ENCODE measurements at regions not wholly inside any gene's neighbourhood (a gene's known extent, or its start where the extent isn't known, plus 50 kb on each side); places are given as distances from the start of the nearest gene placed in this dataset.

- Histone ChIP-seq H3K27ac (ENCODE audit: low read depth, low read length, poor library complexity, severe bottlenecking) (no peak overlapping the region), H3K27me3 (ENCODE audit: insufficient read depth, low read length) (no peaks in the 10 kb centered on the region), H3K9me3 (ENCODE audit: low read length) (no peaks in the 10 kb centered on the region), H3K4me2 (ENCODE audit: low read length) (no peak overlapping the region), H3K9me2 (ENCODE audit: low read depth, low read length) (no peaks in the 10 kb centered on the region), H3K79me2 (ENCODE audit: insufficient read depth, low read length) (no peaks in the 10 kb centered on the region), H3K4me3 (ENCODE audit: low read depth, low read length, poor library complexity, severe bottlenecking) (no peak overlapping the region), H3K9ac (ENCODE audit: low read length) (no peak overlapping the region), H3K36me3 (ENCODE audit: insufficient read depth, low read length) (no peaks in the 10 kb centered on the region), H3K4me1 (ENCODE audit: insufficient read depth, low read length, severe bottlenecking) (no peaks in the 10 kb centered on the region), H3F3A (ENCODE audit: insufficient read depth, low read length) (no peaks in the 10 kb centered on the region), H4K20me1 (ENCODE audit: insufficient read depth, low read length) (no peaks in the 10 kb centered on the region), H2AFZ (ENCODE audit: low read length) (no peak overlapping the region)
- TF ChIP-seq EZH2 (IDR thresholded peaks at IDR 0.05; ENCODE audit: borderline replicate concordance, low read length), result no peak
- TF ChIP-seq CTCF (IDR thresholded peaks at IDR 0.05; ENCODE audit: low read length), result no peak
Observed at GRCh38 chr5:68396722-68397121, 181.2 kb downstream of the PIK3R1 start.

- H3K4me3 ChIP-seq (ENCODE audit: low read depth, low read length, poor library complexity, severe bottlenecking), result no peak overlapping the region
- H3F3A ChIP-seq (ENCODE audit: insufficient read depth, low read length), result no peaks in the 10 kb centered on the region
- no peaks in the 10 kb centered on the region for H4K20me1 ChIP-seq (ENCODE audit: insufficient read depth, low read length)
- no peaks in the 10 kb centered on the region for H3K9me2 ChIP-seq (ENCODE audit: low read depth, low read length)
- H3K79me2 ChIP-seq (ENCODE audit: insufficient read depth, low read length), result no peaks in the 10 kb centered on the region
- H3K9ac ChIP-seq (ENCODE audit: low read length), result no peak overlapping the region
- H3K4me1 ChIP-seq (ENCODE audit: insufficient read depth, low read length, severe bottlenecking), result no peaks in the 10 kb centered on the region
- H2AFZ ChIP-seq (ENCODE audit: low read length), result no peak overlapping the region
- no peaks in the 10 kb centered on the region for H3K27me3 ChIP-seq (ENCODE audit: insufficient read depth, low read length)
- TF ChIP-seq CTCF (IDR thresholded peaks at IDR 0.05; ENCODE audit: low read length), result no peak
- TF ChIP-seq EZH2 (IDR thresholded peaks at IDR 0.05; ENCODE audit: borderline replicate concordance, low read length), result no peak
- H3K4me2 ChIP-seq (ENCODE audit: low read length), result no peak overlapping the region
- no peak overlapping the region for H3K27ac ChIP-seq (ENCODE audit: low read depth, low read length, poor library complexity, severe bottlenecking)
- no peaks in the 10 kb centered on the region for H3K36me3 ChIP-seq (ENCODE audit: insufficient read depth, low read length)
- H3K9me3 ChIP-seq (ENCODE audit: low read length), result no peaks in the 10 kb centered on the region
Observed at GRCh38 chr5:68398146-68398812, 182.7 kb downstream of the PIK3R1 start.

GRCh38 chr5:68403301-68403700 is 187.7 kb downstream of the PIK3R1 start:
- Histone ChIP-seq H2AFZ (ENCODE audit: low read length) (no peak overlapping the region), H3K9me2 (ENCODE audit: low read depth, low read length) (no peaks in the 10 kb centered on the region), H3K27me3 (ENCODE audit: insufficient read depth, low read length) (no peaks in the 10 kb centered on the region), H3F3A (ENCODE audit: insufficient read depth, low read length) (no peaks in the 10 kb centered on the region), H3K4me2 (ENCODE audit: low read length) (no peak overlapping the region), H3K9me3 (ENCODE audit: low read length) (no peaks in the 10 kb centered on the region), H3K27ac (ENCODE audit: low read depth, low read length, poor library complexity, severe bottlenecking) (no peak overlapping the region), H3K4me3 (ENCODE audit: low read depth, low read length, poor library complexity, severe bottlenecking) (no peak overlapping the region), H4K20me1 (ENCODE audit: insufficient read depth, low read length) (no peaks in the 10 kb centered on the region), H3K36me3 (ENCODE audit: insufficient read depth, low read length) (no peaks in the 10 kb centered on the region), H3K4me1 (ENCODE audit: insufficient read depth, low read length, severe bottlenecking) (no peaks in the 10 kb centered on the region), H3K79me2 (ENCODE audit: insufficient read depth, low read length) (no peaks in the 10 kb centered on the region), H3K9ac (ENCODE audit: low read length) (no peak overlapping the region)
- no peak for TF ChIP-seq CTCF (IDR thresholded peaks at IDR 0.05; ENCODE audit: low read length)
- TF ChIP-seq EZH2 (IDR thresholded peaks at IDR 0.05; ENCODE audit: borderline replicate concordance, low read length), result no peak
